NCI-H1694 (cell line): ENCODE measurements at regions not wholly inside any gene's neighbourhood (a gene's known extent, or its start where the extent isn't known, plus 50 kb on each side); places are given as distances from the start of the nearest gene placed in this dataset.

Experiments used
- DNase-seq: peaks from one replicate; lab custom pipeline; 2025; lab: John Stamatoyannopoulos, UW

DNA sequence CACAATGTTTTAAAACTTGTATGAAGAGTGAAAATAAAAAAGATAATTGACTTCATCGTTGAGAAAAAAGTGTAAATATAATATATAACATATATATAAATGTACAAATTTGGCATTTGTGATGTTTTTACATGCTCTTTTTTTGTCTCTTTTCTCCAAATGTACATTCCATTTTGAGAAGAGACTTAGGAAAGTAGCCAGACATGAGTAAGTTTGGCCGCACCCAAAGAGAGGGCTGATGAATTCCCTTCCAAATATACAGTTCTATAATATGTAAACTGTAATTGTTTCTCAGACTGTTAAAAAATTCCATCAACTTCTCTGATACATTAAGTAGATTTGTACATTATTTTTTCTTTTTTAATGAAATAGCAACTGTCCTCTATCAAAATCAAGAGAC, 193.2 kb upstream of the MAP3K1 start:
- DNase-seq = no peak

DNA sequence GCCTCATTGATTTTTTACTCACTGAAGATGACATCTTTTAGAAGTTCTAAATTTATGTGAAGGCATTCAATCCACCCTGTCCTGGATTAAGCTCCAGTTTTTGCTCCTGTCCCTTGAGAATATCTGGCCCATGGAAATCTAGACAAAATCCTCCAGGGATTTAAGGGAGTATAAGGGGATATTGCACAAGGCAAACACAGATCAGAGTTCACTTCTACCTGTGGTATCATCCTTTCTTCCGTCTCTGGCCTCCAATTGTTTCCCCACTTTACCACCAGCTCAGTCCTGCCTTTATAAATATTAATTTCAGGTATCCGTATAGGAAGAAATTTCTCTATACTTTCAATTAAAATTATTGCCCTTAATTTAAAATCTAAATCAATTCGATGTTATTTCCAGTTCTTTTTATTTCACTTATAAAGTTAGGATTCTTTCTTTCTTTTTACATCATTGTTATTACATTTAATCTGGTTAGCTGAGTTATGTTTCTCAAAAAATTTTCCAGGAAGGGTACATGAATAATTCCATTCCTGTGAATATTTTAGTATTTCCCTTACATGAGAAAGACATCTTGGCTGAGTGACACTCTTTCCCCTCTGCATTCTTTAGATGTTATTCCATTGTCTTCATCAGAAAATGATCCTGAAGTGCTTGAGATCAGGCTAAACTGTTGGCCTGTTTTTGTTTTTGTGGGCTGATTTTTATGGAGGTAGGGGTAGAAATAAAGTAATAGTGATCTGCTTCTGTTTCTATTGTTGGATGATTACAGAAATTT, 194.3 kb upstream of the MAP3K1 start:
- no peak for DNase-seq

- DNase-seq = no peak
These were observed 197.4 kb upstream of the MAP3K1 start for GRCh38 chr5:56617998-56618397.

GRCh38 chr5:56616454-56617160, 198.7 kb upstream of the MAP3K1 start:
- no peak for DNase-seq

- DNase-seq = no peak
These were observed 199.8 kb upstream of the MAP3K1 start for GRCh38 chr5:56615361-56616153.

- DNase-seq = no peak
These were observed 202.6 kb upstream of the MAP3K1 start for GRCh38 chr5:56612759-56613158.

- DNase-seq = no peak
These were observed 203.0 kb upstream of the MAP3K1 start for GRCh38 chr5:56612353-56612752.

DNA sequence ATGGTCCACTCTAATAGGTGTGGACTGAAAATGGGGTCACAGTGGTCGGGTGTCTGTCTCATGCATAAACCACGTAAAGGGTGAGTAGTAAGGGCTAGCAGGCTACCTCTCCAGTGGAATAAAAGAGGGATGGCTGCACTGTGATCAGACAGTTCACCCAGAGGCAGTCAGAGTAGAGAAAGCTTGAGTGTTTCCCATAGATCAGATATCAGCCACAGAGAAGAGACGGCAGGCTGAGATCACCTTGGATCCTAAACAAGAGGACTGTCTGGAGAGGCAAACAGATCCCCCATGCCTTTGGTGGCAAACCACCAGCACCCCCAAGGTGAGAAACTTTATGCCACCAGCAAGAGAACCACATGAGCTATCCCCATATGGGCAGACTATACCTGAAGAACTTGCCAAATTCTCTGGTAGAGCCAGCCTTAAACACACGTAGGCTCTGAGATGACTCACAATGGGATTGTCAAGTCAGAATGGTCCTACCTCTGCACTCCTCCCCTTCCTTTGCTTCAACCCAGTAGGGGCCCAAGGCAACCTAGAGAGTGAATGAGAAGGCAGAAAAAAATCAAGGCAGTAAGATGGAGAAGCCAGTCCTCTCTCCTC, 205.2 kb upstream of the MAP3K1 start:
- DNase-seq = no peak

DNA sequence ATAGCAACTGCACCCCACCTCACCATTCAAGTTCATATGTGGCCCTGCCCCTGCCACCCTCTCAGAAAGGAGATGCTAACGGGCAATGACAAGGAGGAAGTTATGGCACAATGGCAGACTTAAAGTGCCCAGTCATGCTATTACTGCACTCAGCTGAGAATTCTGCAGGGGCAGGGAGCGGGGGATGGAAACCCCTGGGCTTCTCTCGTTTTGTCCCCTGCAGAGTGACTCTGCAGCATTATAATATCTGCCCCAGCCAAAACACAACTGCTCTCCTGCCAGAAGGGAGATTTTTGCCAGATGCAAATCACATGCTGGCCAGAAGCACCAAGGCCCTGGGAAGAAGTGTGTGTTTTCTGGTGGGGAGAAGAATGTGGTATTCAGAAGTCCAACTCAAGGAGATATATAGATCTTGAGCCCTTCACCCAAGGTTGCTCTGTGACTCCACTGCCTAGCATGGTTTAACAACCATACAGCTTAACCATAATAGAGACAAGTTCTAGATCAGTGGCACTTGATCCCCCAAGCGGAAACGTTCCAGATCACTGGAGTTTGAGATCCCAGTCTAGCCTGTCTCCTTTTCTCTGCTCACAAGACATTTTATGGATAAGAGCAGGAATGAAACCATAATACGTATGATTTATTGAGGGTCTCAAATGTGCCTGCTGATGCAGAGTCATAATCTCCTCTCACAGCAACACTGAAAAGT, 207.0 kb upstream of the MAP3K1 start:
- DNase-seq = no peak

GRCh38 chr5:56607551-56607950, 207.8 kb upstream of the MAP3K1 start:
- DNase-seq = no peak

GRCh38 chr5:56607074-56607473, 208.3 kb upstream of the MAP3K1 start:
- DNase-seq = no peak

GRCh38 chr5:56606192-56606591, 209.2 kb upstream of the MAP3K1 start:
- DNase-seq = no peak

GRCh38 chr5:56605231-56605630, 210.1 kb upstream of the MAP3K1 start:
- no peak for DNase-seq

- no peak for DNase-seq
These were observed 213.7 kb upstream of the MAP3K1 start for GRCh38 chr5:56601641-56602071.

GRCh38 chr5:56598941-56599340, 216.4 kb upstream of the MAP3K1 start:
- DNase-seq = no peak

GRCh38 chr5:56596155-56596554, 219.2 kb upstream of the MAP3K1 start:
- DNase-seq = no peak

DNA sequence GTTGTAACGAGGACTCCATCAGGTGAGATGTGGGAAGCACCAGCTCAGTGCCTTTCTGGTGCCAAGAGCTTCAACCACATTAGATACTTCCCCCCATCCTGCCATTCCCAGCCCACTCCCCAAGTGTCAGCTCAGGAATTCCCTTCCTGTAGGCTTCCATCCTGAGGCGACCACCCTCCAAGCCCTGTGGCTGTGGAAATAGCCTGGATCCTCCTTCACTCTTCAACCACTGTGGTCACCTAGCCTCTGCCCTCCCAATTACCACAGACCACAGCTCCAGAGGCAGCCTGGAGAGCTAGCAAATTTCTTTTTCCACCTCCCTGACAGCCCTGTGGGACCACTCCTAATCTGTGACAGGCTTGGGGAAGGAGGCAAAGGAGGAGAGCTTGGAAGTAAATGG, 219.8 kb upstream of the MAP3K1 start:
- no peak for DNase-seq

- no peak for DNase-seq
These were observed 220.6 kb upstream of the MAP3K1 start for GRCh38 chr5:56594792-56595191.

DNA sequence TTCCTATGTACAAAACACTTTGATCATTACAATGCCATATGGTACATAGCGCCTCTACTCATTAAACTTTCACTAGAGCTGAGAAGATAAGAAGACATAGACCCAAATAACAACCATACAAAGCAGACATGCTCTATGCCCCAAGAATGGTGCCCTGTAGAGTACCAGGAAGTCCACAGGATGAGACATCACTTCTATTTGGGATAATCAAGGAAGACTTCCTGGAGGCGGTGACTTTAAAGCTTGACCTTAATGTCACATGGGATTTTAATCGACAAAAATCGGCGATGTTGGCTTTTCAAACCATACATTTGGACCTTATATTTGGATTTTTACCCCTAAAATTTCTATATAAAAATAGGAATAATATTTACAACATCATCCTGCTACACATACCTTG, 224.3 kb upstream of the MAP3K1 start:
- DNase-seq = no peak

GRCh38 chr5:56589481-56589860, 225.9 kb upstream of the MAP3K1 start:
- no peak for DNase-seq

GRCh38 chr5:56588636-56589480, 226.5 kb upstream of the MAP3K1 start:
- no peak for DNase-seq
